ENCODE measurements at regions not wholly inside any gene's neighbourhood (a gene's known extent, or its start where the extent isn't known, plus 50 kb on each side); places are given as distances from the start of the nearest gene placed in this dataset.

- Histone ChIP-seq H4K20me1 (ENCODE audit: control insufficient read depth, extremely low read depth, insufficient read depth, low read length) (no peaks in the 10 kb centered on the region), H3K79me2 (ENCODE audit: control insufficient read depth, insufficient read depth, low read length) (no peaks in the 10 kb centered on the region), H3K4me1 (ENCODE audit: control insufficient read depth, extremely low read depth, insufficient read depth, low read length) (no peaks in the 10 kb centered on the region), H3K27me3 (ENCODE audit: control insufficient read depth, insufficient read depth, low read length) (no peaks in the 10 kb centered on the region), H3K36me3 (ENCODE audit: control insufficient read depth, insufficient read depth, low read length) (no peaks in the 10 kb centered on the region), H3K4me2 (ENCODE audit: extremely low read depth, insufficient read depth, low read length) (no peak overlapping the region), H3K9ac (ENCODE audit: insufficient read depth, low read length) (no peak overlapping the region), H3K27ac (ENCODE audit: insufficient read depth, low read length) (no peak overlapping the region), H3K4me3 (replicated peaks in 1 of 4; ENCODE audit: control extremely low read depth in 1 of 4, insufficient read depth in 1 of 4, low read depth in 3 of 4, low read length in 4 of 4) (no peak overlapping the region), H2AFZ (ENCODE audit: low read length) (no peak overlapping the region), H3K9me3 (ENCODE audit: control insufficient read depth, insufficient read depth, low read depth, low read length) (no peaks in the 10 kb centered on the region)
- no peak for DNase-seq (ENCODE audit: low read depth in 2 of 2)
- TF ChIP-seq CTCF (conservative IDR thresholded peaks at IDR 0.05 in 1 of 2, IDR thresholded peaks at IDR 0.05 in 1 of 2; ENCODE audit: low read depth in 1 of 2, low read length in 2 of 2) (no peak), EZH2 (IDR thresholded peaks at IDR 0.05; ENCODE audit: low read length, missing control alignments) (no peak)
These were observed 240.0 kb upstream of the AUTS2 start for GRCh38 chr7:69358163-69358821.

GRCh38 chr7:69359003-69359700 is 239.1 kb upstream of the AUTS2 start:
- peak in 1 of 2 donors; percentile 75 for DNase-seq (ENCODE audit: low read depth in 2 of 2)
- no peaks in the 10 kb centered on the region for H3K36me3 ChIP-seq (ENCODE audit: control insufficient read depth, insufficient read depth, low read length)
- no peak overlapping the region for H3K4me2 ChIP-seq (ENCODE audit: extremely low read depth, insufficient read depth, low read length)
- H3K4me1 ChIP-seq (ENCODE audit: control insufficient read depth, extremely low read depth, insufficient read depth, low read length), result no peaks in the 10 kb centered on the region
- no peak overlapping the region for H3K27ac ChIP-seq (ENCODE audit: insufficient read depth, low read length)
- H2AFZ ChIP-seq (ENCODE audit: low read length), result no peak overlapping the region
- no peaks in the 10 kb centered on the region for H3K27me3 ChIP-seq (ENCODE audit: control insufficient read depth, insufficient read depth, low read length)
- no peak for TF ChIP-seq EZH2 (IDR thresholded peaks at IDR 0.05; ENCODE audit: low read length, missing control alignments)
- TF ChIP-seq CTCF (conservative IDR thresholded peaks at IDR 0.05 in 1 of 2, IDR thresholded peaks at IDR 0.05 in 1 of 2; ENCODE audit: low read depth in 1 of 2, low read length in 2 of 2), result no peak
- H3K4me3 ChIP-seq (replicated peaks in 1 of 4; ENCODE audit: control extremely low read depth in 1 of 4, insufficient read depth in 1 of 4, low read depth in 3 of 4, low read length in 4 of 4), result no peak overlapping the region
- H3K9ac ChIP-seq (ENCODE audit: insufficient read depth, low read length), result no peak overlapping the region
- no peaks in the 10 kb centered on the region for H3K9me3 ChIP-seq (ENCODE audit: control insufficient read depth, insufficient read depth, low read depth, low read length)
- no peaks in the 10 kb centered on the region for H4K20me1 ChIP-seq (ENCODE audit: control insufficient read depth, extremely low read depth, insufficient read depth, low read length)
- H3K79me2 ChIP-seq (ENCODE audit: control insufficient read depth, insufficient read depth, low read length), result no peaks in the 10 kb centered on the region

GRCh38 chr7:69360913-69361312 is 237.4 kb upstream of the AUTS2 start:
- no peaks in the 10 kb centered on the region for H3K27me3 ChIP-seq (ENCODE audit: control insufficient read depth, insufficient read depth, low read length)
- no peaks in the 10 kb centered on the region for H3K36me3 ChIP-seq (ENCODE audit: control insufficient read depth, insufficient read depth, low read length)
- no peaks in the 10 kb centered on the region for H3K4me1 ChIP-seq (ENCODE audit: control insufficient read depth, extremely low read depth, insufficient read depth, low read length)
- no peak overlapping the region for H3K27ac ChIP-seq (ENCODE audit: insufficient read depth, low read length)
- H3K9ac ChIP-seq (ENCODE audit: insufficient read depth, low read length), result no peak overlapping the region
- TF ChIP-seq CTCF (conservative IDR thresholded peaks at IDR 0.05 in 1 of 2, IDR thresholded peaks at IDR 0.05 in 1 of 2; ENCODE audit: low read depth in 1 of 2, low read length in 2 of 2), result no peak
- no peak for TF ChIP-seq EZH2 (IDR thresholded peaks at IDR 0.05; ENCODE audit: low read length, missing control alignments)
- no peaks in the 10 kb centered on the region for H3K79me2 ChIP-seq (ENCODE audit: control insufficient read depth, insufficient read depth, low read length)
- H3K9me3 ChIP-seq (ENCODE audit: control insufficient read depth, insufficient read depth, low read depth, low read length), result no peaks in the 10 kb centered on the region
- DNase-seq (ENCODE audit: low read depth in 2 of 2), result no peak
- no peak overlapping the region for H2AFZ ChIP-seq (ENCODE audit: low read length)
- no peak overlapping the region for H3K4me3 ChIP-seq (replicated peaks in 1 of 4; ENCODE audit: control extremely low read depth in 1 of 4, insufficient read depth in 1 of 4, low read depth in 3 of 4, low read length in 4 of 4)
- H4K20me1 ChIP-seq (ENCODE audit: control insufficient read depth, extremely low read depth, insufficient read depth, low read length), result no peaks in the 10 kb centered on the region
- H3K4me2 ChIP-seq (ENCODE audit: extremely low read depth, insufficient read depth, low read length), result no peak overlapping the region

Measured in fibroblast of lung (primary cell).